HG03280 (cell line): ENCODE measurements at regions not wholly inside any gene's neighbourhood (a gene's known extent, or its start where the extent isn't known, plus 50 kb on each side); places are given as distances from the start of the nearest gene placed in this dataset.
"Not testable (repeated sequence)": the region's sequence is repeated elsewhere in the genome, so short reads cannot be mapped to it uniquely, and the experiment has no call there.

Source experiments
- ATAC-seq: cut with Tn5 transposase; IDR thresholded peaks from one replicate; pipeline ENCODE4 v1.9.1; 2021; ENCODE audit warnings: mild to moderate bottlenecking, moderate library complexity; ENCODE audit not compliant: unreplicated experiment

DNA sequence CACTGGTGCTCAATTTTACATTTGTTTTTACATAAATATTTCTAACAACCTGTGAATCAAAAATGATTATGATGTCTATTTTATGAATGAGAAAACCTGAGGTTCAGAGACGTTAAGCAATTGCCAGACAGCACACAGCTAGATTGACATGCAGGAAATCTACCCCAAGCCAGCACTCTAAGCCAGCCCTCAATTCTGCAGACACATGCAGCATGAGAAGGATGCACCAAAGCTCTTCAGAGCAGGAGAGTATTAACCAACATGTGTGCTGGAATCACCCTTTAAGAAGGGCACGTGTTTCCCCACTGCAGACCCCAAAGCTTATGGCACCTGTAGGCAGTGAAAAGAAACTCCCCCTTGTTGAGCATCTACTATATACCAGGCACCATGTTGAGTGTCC, 126.1 kb upstream of the ARHGEF3 start:
- no peak for ATAC-seq

DNA sequence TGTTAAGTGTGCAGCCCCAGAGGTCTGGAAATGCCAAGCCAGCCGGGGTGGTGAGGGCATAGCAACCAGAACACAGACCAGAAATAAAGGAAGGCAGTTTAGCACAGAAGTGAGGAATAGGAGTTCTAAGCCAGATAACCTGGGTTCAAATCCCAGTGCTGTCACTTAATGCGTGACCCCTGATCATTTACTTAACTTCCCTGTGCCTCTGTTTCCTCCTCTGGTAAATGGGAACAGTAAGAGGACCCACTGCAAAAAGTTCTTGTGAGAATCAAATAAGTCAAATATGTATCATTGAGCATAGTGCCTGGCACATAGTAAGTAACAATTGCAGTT, 125.2 kb upstream of the ARHGEF3 start:
- ATAC-seq = no peak

DNA sequence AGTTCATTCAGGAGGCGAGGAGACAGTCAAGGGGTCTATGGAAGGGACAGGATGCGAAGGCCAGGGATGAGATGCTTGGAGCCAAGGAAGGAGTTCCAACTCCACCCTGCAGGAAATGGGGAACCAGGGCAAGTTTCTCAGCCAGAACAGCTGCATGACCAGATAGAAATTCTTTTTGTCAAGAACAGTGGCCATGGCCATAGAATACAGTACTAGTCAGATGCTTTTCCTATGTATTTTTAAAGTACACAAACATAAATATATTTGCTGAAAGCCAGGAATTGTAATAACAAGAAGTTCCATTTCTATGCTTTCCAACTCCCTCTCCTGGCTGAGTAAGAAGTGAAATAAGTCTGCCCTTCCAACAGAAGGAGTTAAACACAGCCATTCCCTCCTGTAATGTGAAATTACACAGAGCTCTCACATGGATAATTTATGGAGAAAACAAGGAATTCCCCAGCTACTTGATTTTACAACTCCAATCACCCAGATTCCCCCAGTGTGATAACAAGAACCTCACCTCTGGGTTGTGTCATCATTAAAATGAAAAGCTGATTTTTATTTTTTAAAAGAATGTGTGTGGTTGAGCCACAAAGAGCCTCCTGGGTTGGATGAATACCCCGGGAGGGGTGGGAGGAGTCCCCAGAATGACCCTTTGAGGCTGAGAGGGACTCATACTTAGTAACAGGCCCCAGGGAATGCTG, 124.6 kb upstream of the ARHGEF3 start:
- ATAC-seq = no peak

DNA sequence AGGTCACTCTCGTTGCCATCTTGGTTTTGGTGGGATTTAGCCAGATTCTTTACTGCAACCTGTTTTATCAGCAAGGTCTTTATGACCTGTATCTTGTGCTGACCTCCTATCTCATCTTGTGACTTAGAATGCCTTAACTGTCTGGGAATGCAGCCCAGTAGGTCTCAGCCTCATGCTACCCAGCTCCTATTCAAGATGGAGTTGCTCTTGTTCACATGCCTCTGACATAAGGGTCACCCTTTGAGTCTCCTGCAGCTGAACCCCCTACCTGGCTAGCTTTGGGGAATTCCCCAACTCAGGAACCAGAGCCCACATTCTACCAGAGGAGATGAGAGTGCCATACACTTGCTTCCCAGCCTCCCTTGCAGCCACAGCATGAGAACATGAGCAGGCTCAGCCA, 123.0 kb upstream of the ARHGEF3 start:
- ATAC-seq = not testable (repeated sequence)

DNA sequence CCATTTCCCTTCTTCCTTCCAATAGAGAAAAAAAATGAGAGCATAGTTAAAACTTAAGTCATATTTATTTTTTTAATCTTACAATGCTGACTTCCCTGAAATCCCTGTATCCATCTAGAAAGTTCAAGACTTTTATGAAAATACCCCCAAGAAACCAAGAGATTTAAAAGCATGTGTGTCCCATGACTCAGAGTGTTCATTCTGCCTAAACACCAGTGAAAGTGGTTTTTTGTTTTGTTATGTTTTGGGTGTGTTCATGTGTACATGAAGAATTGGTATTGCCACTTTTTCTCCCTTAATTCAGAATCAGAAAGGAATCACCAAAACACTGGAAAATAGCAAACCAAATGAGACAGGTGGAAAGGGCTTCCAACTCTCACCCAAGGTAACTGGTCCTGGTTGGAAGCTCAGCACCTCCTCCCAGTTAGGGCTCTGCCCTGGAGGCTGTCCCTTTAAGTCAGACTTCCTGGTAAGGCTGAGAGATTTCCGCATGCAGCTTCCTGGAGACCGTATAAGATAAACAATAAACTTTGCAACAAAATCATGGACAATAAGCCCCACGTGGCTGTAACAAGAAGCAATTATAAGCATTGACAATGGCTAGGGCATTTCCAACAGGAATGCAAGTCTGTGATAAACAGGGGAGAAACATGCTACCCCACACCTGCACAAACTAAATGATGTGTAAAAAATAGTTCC, 121.9 kb upstream of the ARHGEF3 start:
- ATAC-seq = no peak

DNA sequence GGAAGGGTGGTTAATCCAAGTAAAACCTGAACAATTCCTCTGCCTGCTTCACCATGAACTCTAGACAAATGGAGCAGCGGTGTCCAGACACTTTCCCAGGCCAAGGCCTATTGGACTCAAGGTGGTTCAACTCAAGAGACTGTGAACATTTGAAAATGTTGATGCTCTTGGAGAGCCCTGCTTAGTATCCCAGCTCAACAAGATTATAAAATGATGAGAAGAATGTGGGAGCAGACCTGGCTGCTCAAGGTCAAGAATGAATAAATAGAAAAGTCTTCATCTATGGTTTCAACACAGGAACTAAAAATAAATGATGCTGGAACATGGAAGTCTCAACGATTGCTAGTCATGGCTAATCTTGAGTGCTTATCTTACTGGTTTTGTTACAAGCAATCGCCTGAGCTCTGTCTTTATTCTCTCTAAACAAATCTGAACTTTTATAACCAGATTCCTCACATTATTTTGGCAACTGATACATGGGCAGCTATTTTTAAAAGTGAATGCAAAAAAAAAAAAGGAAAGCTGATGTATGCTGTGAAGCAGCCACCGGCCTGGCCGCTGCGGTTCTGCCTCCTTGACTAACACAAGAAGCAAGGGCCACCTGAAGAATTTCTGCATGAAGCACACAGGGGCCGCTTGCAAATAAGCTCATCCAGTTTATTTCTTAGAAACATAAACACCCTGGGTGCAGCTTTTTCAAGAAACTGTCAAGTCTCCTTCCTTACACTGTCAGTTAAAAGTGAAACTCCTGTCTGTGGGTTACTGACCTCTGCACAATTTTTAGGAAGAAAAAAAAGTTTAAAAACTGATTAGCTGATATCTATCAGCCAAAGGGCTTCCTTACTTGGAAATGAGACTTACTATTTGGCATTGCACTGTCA, 120.1 kb upstream of the ARHGEF3 start:
- ATAC-seq = no peak

DNA sequence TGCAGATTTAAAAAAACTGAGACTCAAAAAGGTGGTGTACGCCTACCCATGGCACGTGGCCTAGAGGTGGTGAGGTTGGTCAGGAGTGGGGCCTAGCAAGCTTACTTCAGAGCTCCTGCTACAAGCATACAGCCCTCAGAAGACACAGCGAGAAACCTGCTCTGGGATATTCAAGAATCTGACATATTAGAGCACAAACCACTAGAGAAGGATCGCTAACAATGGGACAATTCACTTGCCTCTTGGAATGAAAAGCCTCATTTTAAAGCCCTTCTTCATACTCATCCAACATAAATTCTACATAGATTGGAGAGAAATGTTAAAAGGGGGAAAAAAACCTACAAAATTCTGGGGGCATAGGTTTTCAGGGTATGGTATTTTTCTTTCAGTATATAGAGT, 118.0 kb upstream of the ARHGEF3 start:
- no peak for ATAC-seq

DNA sequence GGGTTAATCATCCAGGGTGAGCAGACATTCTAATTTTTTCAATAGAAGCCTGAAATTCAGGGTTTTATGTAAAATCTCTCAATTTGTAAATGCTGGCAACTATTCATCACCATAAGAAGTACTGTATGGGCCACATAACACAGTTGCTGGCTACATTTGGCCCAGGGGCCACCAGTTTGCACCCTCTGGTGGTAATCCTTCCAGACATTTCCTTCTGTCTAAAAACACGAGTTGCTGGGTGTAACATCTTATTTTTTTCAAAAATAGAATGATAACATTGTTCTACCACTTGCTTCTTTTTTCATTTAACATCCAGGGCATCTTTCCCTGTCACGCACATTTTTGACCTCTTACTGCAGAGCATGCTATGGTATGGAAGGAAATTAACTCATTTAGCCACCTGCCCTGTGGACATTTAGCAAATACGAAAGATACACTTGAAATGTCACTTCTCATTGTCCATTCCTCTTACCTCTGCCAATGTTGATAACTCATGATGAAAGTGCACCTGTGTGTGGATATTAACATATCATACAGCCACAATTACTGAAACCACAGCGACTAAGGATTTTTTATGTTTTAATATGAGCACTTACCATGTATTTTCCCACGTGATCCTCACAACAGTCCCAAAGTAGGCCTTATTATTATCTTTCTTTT, 117.5 kb upstream of the ARHGEF3 start:
- no peak for ATAC-seq

DNA sequence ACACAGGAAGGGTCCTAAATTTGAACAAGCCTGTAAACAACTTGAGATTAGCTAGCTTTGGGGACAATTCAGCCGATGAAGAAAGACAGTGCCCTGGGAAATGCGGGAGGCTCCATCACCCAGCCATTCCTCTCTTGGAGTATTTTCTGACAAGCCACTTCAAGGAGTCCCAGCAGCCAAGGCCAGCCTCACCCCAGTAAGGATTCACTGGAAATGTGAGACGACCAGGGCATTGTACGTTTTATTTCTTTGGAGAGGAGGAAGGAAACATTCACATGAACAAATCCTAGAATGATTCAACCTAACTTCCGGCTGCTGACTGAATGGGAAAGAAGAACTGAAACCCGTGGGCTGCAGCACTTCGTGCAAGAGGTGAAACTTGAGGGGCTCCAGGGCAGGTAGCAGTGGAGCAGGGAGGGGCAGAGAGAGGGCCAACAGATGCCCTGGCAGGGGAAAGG, 116.4 kb upstream of the ARHGEF3 start:
- ATAC-seq = no peak

DNA sequence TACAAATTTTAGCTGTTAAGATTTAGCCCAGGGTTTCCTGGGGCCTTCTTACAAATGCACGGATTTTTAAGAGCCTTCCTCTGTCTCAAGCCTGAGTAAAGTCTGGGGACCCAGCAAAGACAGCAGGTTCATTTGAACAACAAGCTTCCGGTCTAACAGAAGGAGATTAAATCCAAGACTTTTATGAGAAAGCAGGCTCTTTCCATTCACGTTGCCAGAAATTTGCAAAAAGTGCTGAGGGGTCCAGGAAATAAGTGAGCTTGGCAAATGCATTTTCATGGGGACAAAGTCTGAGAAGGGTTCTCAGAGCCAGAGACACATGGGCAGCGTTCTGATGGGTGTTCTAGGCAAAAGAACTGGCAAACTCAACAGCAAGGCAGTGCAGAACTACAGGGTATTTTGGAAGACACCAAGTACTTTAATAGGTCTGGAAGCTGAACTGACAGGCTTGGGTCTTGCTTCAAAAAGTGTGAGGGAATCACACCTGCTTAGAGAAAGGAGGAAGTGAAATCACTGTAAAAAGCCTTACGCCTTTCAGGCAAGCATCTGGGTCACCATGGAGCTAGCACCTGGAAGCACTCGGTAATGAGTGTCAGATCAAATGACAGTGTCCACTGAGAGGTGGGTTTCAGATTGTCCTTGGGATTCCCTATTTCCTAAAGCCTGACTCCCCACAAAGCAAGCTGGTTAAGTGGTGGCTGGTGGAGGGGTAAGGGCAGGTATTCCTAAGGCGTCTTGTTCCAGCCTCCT, 115.8 kb upstream of the ARHGEF3 start:
- peak; percentile 70 for ATAC-seq

DNA sequence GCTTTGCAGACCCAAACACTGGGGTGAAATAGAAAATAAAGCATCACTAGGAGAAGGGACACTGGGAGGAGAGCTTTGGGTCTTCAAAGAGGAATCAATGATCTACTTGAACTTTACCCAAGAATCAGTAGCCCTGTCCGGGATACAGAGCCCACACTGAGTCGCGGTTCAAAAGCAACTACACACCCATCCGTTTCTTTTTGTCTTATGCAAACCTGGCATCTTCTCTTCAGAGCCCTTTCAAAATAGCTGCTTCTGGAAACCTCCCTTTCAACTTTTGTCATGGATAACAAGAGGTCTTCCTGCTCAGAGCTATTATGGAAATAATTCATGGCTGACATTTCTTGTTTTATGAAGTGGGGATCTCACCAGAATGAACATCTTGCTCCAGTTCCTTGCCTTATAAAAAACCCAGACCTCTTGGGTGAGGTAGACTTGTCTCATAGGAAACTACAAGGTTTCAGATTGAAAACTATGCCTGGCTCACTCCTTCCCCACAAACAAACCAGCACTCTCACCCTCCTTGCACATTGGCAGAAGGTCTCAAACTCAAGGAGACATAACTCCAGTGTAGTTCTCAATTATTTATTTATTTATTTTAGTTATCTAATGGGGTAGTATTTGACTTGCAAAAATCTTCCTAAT, 115.1 kb upstream of the ARHGEF3 start:
- no peak for ATAC-seq

DNA sequence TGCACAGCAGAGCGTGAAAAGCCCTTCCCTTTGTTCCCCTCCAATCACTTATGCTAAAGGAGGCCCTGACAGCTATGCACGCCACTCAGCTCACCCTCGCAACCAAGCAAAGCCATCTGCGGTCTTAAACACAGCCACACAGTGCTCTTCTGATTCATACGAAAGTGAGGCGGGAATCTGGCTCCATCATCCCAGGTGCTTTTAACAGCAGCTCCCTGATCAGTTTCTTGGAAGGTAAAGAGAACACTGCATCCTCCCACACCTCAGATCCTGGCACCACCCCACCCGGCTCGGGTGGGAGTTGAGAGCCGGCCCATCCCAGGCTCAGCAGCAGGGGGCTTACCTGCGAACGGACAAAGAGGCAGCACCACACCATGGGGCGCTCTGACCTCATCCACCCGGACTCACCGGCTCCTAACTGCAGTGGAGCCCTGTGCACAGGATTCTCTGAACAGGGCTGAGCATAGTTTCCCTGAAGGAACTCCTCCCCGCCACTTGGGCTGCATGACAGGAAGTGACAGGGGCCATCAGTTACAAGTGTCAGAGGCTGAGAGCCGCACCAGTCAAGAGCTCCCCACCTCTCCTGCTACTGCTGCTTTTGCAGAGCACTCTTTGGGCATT, 114.3 kb upstream of the ARHGEF3 start:
- peak; percentile 49 for ATAC-seq

DNA sequence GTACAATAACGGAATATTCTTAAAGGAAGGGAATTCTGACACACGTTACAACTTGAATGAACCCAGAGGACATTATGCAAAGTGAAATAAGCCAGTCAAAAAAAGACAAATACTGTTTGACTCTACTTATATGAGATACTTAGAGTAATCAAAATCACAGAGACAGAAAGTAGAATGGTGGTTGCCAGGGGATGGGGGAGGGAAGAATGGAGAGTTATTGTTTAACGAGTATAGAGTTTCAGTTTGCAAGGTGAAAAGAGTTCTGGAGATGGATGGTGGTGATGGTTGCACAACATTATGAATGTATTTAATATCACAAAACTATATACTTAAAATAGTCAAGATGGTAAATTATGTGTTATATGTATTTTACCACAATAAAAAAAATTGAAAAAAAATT, 112.9 kb upstream of the ARHGEF3 start:
- ATAC-seq = no peak

DNA sequence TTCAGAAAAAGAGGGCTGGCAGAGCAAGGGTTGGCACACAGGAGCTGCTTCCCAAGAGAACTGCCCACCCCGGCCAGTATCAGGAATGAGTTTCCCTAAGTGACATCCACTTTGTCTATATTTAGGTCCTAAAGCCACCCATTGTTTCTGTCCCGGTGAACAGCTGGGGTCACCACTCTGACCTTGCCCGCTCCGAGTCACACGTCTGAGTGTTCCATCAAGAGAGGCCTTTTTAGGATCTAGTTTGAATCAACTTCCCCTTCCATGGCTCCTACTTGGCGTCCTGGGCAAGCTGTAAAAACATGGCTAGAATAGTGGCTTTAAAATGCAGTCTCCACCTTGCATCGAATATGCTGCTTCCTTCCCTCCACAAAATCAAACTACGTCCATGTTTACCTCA, 109.6 kb upstream of the ARHGEF3 start:
- ATAC-seq = no peak

DNA sequence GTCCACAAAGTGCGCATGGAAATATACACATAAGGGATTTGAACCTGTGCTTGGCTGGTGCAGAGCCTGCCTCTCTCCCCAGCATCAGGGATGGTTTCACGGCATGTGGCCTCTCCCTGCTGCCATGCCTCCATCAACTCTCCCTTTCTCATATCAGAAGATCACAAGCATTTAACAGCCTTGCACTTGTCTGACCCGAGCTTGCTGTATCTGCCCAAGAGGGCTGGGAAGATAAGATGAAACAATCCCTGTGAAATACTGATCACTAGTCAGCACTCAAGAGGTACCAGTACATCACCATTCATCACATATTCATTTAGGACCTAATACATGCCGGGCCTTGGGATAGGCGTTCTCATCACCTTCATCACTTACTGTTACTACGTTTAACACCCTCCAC, 107.6 kb upstream of the ARHGEF3 start:
- no peak for ATAC-seq

DNA sequence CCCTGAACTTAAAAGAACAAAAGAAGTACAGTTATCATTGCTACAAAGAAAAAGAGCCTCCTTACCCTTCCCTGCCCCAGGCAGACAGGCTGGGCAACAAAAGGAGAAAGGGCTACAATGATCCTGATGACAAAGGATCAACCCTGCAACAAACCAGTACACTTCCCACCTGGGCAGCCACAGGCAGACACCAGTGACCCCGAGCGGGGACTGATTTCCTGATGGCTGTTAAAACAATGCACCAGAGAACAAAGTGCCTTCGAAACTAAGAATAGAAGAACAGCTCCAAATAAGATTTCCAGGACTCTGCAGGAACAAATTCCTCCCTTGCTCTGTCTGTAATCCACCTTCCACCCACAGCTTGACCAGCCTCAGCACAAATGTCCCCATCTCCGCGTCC, 106.3 kb upstream of the ARHGEF3 start:
- ATAC-seq = no peak

DNA sequence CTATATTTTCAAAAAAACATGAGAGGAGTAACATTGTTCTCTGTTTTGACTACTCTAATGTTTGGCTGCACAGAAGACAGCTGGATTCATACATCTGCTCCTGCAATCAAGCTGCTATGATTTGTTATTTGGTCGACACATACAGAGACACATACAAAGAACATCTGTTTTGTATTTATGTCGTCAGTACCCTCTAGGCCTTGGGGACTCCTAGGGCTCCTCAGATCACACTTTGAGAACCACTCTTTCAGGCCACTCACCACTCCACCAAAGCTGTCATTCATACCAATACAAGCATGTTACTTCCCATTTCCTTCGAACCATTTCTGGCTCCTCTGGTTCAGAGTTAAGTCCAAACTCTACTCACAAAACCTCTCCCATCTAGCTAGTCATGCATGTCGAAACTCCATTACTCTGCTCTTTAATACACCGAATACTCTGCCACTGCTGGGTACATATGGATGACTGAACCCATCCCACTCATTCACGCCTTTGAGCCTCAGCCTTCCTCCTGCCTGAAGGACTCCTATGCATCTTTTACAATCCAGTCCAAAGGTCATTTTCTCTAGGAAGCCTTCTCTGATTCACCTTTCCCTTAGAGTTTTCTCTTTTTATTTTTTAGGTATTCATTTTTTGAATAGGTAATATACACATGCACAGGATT, 102.9 kb upstream of the ARHGEF3 start:
- no peak for ATAC-seq

DNA sequence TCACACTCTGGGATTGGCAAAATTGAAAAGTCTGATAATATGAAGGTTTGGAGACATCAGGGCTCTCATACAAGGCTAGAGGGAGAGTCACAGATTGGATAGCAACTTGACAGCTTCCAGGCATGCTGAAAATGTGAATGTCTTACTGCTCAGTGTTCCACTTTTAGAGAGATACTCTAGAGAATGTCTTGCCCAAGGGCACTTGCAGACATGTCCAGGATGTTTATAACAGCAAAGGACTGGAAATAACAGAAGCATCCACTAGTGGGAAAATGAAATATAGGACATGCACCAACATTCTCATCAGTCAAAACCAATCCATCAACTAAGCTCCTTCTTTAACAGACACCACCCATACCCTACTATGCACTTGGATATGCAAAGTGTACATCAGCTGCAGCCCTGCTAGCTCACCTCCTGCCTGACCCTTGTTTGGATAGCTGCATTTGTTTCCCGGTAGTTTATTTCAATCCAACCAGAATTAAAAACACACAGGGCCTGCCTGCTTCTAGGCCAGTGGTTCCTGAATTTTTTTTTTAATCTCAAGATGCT, 101.6 kb upstream of the ARHGEF3 start:
- no peak for ATAC-seq
